Effector CD4-positive, alpha-beta T cell (primary cell): ENCODE measurements at regions not wholly inside any gene's neighbourhood (a gene's known extent, or its start where the extent isn't known, plus 50 kb on each side); places are given as distances from the start of the nearest gene placed in this dataset.

Experiments
- DNase-seq: peaks from one replicate; pipeline ENCODE4 v3.0.0-alpha.2; 2020

DNA sequence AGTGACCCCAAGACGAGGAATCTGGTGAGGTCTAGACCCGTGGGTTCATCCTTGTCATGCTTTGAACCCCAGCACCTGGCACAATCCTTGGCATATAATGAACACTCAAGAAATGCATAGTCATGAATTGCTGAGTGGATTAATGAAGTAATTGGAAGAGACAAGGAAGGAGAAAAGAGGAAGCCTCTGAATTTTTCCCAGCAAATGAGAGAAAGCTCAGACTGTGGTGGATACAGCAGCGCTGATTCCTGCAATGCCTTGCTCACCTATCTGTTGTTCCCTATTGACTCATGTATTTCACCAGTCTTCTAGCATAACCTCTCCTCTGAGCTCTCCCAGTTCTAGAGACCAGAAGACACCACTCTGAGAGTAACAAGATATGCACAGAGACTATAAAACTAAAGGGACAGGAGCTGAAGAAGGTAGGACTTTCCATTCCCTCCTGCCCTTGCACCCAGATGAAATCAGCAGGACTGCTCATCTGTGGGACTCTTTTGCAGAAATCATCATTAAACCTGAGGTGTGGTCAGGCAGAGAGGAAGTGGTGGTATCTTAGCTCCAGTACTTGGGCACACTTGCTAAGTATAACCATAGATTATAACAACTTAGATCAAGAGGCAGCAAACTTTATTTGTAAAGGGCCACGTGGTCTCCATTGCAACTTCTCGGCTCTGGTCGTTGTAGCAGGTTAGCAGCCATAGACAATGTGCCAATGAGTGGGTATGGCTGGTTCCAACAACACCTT, 102.8 kb downstream of the MAF start:
- DNase-seq = no peak

DNA sequence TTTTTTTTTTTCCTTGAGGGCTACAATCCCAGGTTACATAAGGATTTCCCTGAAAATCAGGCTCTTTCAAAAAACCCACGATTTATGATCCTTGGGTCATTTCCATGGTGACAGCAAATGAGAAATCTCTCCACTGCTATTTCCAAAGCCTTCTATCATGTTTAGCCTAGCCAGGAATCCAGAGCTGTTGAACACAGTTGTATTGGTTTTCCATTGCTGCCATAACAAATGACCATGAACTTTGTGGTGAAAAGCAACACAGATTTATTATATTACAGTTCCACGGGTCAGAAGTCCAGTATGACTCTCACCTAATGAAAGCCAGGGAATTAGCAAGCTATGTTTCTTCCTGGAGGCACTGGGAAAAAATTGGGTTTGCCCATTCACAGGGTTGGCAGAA, 106.6 kb downstream of the MAF start:
- no peak for DNase-seq

DNA sequence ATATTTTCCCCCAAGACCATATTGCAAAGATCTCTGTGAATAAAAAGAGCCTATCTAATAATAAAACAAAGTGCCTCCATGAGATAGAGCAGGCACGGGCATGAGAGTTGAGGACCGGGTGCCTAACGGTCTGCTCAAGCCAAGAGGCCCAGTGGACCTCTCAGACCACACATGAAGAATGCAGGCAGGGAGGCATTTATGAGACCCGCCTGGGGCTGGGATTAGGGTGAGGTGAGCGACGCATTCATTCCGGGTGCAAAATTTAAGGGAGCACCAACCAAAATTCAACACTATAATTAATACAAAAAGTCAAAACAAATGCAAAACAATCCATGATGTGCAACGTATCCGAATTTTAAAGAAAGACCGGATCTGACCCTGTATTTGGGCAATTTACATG, 108.5 kb downstream of the MAF start:
- no peak for DNase-seq

DNA sequence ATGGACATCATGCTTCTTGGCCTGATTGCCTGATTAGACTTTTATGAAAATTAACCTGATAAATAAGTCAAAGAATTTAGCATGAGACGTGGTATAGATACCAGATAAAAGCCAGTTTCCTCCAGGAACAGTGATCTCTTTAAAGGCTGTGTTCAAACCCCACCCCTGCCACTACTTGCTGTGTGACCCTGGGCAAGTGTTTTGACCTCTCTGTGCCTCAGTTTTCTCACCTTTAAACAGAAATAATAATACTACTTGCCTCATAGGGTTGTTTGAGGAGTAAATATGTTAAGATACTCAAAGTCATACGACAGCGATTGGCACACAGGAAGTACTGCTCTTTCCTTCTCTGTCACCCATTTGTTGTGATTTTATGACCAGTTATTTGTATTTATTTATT, 115.5 kb downstream of the MAF start:
- no peak for DNase-seq

DNA sequence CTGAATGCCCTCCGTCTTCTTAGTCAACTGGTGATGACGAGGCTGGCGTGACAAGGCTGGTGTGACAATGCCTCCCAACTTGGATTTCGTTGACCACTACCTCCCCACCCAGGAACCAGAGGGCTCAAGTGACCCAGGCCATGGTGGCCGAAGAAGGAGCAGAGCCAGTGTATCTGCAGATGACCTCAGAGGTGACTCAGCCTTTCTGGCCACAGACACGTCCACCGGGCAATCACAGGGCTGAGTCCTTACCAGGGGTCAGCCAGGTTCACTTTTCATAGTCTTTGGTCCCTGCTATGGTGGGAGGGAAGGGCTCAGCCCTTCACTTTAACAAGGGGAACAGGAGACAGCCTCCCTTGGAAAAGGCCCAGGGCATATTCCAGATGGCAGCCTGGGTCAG, 116.3 kb downstream of the MAF start:
- DNase-seq = no peak

DNA sequence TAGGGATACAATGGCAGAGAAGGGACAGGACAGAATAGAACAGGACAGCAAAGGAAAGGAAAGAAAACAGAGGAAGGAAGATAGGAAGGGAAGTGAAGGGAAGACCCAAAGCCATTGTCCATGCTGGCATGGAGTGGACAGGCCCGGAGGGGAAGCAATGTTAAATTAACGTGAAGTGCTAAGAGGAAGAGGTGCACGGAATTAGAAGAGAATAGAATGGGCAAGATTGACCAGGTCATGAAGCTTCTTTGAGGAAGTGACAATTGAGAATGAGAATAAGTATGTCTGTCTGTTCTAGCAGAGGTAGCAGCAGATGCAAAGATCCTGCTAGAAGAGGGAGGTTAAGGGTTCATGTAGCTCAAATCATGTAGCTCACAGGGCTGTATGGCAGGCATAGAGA, 117.2 kb downstream of the MAF start:
- DNase-seq = no peak

DNA sequence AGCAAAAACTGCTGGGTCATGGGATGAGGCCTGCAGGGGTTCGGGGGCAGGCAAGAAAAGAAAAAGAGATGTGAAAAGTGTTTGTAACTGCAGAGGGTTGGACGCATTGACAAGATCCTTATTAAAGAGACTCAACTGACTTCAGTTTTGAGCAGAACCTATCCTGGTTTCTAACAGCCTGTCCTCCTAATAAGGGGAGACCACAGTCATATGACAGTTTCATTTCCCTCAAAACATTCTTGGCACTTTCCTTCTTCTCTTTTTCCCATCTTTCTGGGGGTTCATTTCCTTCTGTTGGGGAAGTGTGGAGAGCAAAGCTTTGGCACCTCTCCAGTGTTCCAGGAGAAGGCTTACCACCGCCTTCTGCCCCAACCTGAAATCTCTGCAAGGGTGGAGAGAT, 118.5 kb downstream of the MAF start:
- no peak for DNase-seq

DNA sequence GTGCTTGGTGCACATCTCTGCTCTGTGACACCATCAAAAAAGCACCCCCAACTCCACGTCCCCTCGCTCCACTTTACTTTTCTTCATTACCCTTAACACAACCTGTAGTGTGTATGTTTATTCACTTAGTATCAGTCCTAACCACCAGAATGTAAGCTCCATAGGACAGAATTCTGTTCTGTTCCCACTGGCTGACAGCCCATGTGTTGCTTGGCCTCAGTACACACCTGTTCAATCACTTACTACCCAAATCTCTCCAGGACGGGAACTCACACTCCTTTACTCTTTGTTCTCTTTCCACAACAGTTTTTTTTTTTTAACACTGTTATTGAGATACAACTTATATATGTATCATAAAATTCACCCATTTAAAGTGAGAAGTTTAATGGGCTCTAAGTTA, 119.6 kb downstream of the MAF start:
- DNase-seq = no peak

DNA sequence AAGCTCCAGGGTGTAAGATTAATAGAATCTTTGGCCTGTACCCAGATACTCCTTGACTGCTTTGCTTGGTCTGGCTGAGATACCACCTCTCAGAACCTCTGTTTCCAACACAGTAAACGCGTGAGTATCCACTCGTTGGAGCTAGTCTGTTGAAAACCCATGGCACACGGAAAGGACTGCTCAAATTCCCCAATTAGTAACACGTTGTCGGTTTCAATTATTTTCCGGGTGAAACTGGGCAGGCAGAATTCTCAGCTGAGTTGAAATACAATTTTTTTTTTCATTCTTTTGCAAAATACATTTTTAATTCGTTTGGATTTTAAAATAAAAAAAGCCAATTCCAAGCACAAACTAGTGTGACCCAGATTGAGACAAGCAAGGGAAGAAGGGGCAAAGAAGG, 120.5 kb downstream of the MAF start:
- no peak for DNase-seq

DNA sequence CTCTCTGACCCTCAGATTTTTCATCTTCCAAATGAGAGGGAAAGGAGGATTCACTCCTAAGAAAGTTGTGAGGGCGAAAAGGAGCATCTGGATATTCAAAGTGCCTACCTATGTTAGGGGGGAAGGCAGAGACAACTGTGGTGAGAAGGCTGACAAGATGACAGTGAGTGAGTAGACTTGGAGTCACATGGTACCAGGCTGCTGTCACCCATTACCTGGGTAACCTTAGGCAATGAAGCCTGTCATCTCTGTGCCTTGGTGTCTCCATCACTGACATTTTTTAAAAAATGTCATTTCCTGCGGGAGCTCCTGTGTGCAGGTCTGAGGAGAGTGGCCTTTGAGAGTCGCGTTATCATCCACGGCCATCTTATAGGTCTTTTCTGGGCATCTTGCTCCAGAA, 124.0 kb downstream of the MAF start:
- DNase-seq = no peak

DNA sequence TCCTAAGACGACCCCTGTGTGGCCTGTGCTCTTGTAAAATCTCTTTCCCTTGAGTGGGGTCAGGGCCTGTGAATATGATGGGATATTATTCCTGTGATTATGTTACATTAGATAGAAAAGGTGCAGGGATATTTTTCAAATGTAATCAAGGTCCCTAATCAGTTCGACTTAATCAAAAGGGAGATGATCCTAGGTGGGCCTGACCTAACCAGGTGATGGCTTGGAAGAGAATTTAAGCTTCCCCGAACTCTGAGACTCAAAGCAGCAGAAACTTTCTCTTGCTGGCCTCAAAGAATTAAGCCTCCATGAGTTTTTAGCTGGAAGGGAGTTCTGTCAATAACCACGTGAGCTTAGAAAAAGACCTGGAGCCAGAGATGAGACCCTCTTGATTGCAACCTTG, 124.7 kb downstream of the MAF start:
- DNase-seq = no peak

DNA sequence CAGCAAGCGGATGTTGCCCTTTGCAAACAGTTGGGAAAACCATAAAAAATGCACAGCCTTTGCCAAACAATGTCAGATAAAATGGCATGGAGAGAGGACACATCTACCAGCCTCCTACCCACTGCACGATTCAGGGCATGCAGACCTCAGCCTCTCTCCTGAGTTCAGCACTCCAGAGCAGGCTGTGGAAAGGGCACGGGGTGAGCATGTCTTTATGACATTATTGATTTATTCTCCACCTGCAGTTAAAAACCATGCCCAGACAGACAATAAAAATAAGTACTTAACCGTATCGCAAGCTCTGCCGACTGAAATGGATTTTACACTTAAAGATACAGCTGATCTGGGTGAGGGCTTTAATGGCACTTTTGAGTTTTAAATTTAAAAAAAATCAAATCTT, 127.1 kb downstream of the MAF start:
- no peak for DNase-seq

DNA sequence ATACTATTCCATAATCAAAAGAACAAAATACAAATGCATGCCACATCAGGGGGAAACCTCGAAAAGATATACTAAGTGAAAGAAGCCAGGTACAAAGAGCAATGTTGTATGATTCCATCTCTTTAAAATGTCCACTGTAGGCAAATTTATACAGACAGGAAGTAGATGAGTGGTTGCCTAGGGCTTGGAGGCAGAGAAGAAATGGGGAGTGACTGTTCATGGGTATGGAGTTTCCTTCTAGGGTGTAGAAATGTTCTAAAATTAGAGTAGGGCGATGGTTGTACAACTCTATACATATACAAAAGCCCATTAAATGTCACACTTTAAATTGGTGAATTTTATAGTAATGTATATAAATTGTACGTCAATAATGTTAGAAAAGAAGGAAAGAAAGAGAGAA, 128.1 kb downstream of the MAF start:
- DNase-seq = no peak

DNA sequence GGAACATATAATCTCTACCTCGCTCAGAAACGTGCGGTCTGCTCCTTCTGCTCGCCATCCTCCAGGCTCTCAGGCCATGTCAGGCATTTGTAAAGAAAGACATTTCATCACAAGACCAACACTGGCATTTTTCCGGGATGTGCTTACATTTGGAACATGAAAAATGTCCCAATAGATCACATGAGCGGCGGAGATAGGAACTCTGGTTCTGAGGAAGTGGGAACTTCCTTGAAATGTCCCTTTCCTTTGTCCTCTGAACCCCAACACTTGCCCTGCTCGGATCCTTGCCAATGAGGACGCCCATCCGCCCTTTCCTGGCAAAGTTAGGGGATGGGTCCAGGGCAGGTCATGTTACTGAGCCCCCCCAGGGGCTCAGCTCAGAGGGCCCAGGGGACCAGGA, 130.5 kb downstream of the MAF start:
- no peak for DNase-seq

DNA sequence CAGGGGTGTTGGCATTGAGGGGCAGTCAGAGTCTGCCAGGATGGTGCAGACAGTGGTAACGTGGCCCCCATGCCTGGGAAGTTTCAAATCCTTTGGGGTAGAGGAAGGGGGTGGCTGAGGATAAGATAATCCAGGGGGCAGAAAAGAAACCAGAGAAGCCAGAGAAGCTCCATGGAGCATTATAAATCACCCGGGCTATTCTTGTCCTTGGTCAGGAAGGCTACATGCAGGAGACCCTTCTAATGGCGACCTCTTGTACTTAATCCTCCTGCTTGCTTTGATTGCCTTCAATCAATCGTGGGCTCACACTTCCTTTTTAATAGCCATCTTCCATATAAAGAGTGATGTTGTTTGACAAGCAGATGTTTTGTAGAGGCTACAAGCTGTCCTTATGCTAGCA, 131.9 kb downstream of the MAF start:
- no peak for DNase-seq

DNA sequence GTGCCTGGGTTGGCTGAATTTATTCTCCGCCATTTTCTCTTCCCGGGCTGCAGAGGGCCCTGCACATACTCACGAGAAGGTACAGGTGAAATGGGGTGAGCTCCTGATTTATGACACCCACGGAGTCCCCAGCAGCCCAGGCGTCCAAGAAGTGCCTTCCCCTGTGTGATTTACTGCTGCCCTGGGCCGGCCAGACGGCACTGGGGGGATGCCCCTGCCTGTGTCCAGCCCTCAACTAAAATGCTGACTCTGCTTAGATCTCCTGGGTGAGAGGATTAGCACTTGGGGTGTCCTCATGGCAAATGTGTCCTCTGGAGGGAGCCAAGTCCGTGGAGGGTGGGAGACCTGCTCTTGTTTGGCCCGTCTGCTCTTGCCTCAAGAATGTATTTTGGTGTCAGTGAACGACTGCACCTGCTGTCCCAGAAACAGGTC, 132.4 kb downstream of the MAF start:
- DNase-seq = no peak

DNA sequence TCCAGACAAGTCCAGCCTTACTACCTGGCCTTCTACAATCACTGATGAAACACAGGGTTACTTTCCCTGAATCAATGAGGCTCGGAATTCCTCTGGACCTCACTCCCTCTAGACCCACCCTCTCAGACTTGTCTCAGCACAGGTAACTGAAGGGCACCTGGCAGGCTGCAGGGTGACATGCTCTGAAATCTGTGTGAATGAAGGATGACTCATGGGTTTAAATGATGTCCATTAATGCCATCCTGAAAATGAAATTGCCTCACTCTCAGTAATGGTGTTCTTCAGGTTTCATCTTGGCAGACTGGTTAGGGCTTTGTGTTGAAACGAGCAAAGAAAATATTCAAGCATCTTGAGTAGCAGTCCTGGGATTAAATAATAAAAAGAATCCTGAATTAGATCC, 134.4 kb downstream of the MAF start:
- DNase-seq = no peak

DNA sequence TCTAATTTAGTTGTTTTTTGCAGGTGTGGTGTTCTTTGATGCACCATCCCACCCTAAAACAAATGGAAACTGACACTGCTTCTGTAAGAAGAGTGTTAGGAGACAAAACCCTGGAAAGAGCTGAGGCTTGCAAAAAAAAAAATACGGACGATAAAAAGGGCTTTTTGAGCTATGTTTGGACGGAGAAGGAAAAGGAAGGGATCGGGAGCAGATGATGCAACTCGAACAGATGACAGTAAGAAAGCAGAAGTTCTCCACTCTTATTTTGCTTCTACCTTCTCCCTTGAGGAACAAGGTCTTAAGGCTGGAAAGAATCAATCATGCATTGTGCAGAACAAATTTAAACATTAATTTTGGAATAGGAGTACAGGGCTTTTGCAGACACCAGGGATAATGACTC, 136.7 kb downstream of the MAF start:
- no peak for DNase-seq

DNA sequence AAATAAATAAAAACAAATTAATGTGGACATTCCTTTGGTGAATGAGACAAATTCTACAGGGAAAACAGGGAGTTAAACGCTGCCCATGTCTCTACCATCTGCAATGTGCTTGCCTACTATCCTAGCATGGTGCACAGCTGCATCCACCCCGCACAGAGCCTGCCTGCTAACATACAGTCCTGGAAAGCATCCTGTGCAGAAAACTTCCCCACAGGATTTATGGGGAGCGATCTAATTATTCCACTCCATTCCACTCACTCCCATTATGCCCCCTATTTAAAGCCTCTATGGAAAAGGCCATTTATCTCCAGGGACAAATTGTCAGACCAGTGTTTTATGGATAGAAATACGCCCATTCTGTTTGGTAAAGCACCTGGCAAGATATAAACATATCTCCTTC, 144.5 kb downstream of the MAF start:
- DNase-seq = no peak

DNA sequence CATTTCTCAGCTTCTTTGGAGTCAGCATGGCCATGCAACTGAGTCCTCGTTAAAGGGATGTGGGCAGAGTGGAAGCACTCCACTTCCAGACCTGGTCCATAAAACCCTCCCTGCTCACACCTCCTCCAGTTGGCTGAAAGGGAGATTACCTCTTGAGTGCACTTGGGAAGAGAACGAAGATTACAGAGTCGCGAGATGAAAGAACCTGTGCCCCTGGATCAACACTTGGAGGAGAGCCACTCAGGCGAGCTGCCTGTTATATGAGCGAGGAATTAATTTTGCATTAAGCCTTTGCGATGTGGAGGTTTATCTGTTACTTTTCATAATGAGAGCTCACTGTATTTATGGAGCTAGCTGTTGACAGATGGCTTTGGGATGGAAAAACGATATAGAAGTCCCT, 147.9 kb downstream of the MAF start:
- no peak for DNase-seq

DNA sequence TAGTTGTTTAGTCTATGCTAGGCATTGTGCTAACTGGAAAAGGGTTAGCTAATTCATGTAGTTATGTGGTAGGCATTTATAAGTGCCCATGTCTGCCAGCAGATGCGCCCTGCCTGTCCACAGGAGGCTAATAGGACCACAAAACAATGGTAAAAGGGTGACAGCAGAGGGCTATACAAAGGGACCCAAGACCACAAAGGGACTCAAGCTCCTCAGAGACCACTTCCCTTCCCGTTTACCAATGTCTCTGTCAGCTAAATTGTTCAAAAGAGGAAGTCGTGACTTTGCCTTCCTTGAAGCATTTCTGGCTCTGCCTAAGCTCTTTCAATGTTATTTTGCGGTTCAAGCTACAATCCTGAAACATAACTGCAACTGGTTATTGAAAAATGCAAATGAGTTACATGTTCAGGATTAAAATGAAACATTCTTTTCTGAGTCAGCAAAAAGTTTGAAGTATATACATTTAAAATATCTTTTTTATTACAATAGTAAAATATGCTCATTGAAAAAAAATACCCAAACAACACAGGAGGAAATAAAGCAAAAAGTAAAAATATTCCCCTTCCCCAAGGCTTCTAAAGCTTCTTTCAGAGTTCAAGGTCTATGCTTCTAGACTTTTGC, 149.2 kb downstream of the MAF start:
- no peak for DNase-seq

DNA sequence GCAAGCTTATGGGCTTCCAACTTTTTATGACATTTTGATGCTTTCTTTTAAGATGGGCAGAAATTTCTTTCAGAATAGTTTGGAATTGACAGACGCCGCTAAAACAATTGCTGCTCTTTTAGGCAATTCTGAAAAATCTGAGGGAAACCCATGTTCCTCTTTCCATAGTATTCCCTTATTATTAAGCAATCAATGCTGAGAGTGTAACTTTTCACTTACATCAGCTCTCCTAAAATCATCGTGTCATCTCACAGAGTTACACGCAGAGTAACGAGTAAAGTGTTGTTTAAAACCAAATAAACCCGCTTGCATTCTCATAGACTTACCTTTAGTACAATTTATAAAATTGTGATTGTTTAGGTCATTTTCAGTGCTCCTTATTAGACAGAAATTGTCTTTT, 150.6 kb downstream of the MAF start:
- DNase-seq = no peak

DNA sequence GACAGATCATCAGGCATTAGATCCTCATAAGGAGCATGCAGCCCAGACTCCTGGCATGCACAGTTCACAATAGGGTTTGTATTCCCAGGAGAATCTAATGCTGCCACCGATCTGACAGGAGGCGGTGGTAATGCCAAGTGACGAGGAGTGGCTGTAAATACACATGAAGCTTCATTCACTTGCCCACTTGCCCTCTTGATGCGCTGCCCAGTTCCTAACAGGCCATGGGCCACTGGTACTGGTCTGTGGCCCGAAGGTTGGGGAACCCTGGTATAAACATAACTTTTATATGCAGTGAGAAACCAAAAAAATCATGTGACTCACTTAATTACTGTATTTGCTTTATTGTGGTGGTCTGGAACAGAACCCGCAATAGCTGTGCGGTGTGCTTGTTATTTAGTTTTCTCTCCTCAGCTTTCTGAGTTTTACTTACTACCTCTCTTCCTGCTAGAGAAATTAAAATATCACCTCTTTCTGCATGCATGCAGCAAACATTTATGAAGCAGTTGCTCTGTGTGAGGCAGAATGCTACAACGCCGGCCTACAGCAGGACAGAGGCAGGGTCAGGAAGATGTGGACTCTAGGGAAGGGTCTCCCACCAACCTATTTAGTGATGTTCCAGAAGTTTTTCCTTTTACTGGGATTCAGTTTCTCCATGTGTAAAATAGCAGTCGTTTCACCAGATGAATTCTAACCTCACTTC, 151.3 kb downstream of the MAF start:
- no peak for DNase-seq

DNA sequence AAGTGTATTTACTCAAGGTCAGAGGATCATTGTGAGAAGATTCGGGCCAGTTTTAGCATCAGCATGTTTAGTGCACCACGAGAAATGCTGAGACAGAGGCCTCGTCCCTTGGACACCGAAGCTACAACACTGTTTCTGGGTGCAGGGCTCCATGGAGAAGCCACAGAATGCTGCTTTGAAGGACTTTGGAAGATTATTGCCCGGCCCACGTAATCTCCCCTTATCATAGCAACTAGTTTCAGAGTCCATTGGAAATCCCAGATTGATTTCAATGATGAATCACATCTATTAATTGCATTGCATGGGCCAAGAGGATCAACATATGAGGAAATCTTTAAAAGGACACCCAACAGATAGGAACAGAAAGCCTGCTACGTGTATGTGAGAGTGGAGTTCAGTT, 156.0 kb downstream of the MAF start:
- no peak for DNase-seq

DNA sequence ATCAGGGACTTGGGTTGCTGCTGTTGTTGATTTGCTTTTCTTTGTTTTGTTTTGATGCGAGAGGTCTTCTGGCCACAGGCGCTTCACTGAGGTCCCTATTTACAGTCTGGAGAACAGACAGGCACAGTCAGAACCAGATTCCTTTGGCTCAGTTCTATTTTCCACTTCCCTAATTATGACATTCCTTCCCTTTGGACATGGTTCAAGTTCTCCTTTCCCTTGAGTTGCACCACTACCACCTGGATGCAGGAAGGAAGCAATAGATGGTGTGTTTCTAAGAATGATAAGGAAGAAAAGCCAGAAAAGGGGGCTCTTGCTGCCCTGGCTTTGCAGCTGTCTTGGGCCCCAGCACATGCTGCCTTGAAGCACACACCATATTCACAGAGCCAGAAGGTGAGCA, 160.6 kb downstream of the MAF start:
- DNase-seq = no peak
